Pulmonary artery endothelial cell (primary cell): ENCODE measurements at regions not wholly inside any gene's neighbourhood (a gene's known extent, or its start where the extent isn't known, plus 50 kb on each side); places are given as distances from the start of the nearest gene placed in this dataset.

Experiments
- DNase-seq: peaks from one replicate; pipeline ENCODE4 v3.0.0-alpha.2; 2011; ENCODE audit warnings: low read depth, low spot score

DNA sequence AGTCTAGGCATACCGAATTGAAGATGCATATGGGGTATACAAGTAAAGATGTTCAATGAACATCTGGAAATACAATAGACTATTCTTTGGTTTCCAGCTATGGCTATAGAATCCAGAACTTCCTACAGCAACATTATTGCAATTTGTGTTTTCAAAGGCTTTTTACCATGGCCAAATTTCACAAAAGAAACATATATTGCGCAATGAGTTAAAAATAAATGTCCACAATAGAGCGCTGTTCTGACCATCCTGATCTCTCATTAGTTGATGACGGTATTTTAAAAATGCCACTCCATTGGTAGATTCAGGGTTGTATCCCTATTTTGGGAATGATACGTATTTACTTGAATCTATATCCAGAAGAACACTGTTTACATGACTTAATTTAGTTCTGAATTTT is 139.2 kb downstream of the LINC00632 start:
- DNase-seq, result no peak

DNA sequence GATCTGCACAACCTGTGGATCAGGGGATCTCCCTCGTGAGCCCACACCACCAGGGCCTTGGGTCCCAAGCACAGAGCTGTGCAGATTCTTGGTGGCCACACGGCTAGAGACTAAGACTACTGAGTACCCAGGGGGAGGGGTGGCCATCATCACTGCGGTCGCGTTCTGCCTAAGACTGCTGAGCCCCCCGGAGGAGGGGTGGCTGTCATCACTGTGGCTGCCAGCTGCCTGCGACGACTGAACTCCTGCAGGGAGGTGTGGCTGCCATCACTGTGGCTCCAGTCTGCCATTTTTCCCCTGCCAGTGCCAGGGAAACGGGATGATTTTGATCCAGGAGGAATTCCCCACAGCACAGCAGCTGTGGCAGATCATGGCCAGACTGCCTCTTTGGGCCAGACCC is 141.7 kb upstream of the SPANXB1 start:
- DNase-seq, result no peak

DNA sequence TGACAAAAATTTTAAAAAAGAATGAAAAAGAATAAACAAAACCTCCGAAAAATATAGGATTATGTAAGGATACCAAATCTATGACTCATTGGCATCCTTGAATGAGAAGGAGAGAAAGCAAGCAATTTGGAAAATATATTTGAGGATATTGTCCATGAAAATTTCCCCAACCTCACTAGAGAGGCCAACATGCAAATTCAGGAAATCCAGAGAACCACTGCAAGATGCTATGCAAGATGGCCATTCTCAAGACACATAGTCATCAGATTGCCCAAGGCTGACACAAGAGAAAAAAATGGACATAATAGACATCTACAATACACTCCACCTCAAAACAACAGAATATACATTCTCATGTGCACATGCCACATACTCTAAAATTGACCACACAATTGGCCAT is 135.9 kb upstream of the SPANXB1 start:
- no peak for DNase-seq

DNA sequence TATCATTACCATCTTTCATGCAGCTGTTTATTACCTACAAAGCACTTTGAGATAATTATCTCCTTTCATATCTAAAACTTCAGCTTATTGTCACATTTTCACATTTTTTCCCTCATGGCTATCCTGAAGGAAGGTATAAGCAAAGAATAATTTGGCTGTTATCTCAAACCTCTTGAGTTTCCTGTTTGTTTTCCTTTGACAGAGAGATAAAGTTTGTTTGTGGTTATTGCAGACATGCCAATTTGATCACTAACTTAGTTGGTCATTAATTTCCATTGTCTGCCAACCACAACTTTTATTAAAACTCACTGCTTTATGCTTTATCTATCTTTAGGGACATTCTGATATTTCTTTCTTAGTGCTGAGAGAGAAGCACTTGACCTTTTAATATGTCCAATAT is 89.8 kb upstream of the SPANXB1 start:
- no peak for DNase-seq

DNA sequence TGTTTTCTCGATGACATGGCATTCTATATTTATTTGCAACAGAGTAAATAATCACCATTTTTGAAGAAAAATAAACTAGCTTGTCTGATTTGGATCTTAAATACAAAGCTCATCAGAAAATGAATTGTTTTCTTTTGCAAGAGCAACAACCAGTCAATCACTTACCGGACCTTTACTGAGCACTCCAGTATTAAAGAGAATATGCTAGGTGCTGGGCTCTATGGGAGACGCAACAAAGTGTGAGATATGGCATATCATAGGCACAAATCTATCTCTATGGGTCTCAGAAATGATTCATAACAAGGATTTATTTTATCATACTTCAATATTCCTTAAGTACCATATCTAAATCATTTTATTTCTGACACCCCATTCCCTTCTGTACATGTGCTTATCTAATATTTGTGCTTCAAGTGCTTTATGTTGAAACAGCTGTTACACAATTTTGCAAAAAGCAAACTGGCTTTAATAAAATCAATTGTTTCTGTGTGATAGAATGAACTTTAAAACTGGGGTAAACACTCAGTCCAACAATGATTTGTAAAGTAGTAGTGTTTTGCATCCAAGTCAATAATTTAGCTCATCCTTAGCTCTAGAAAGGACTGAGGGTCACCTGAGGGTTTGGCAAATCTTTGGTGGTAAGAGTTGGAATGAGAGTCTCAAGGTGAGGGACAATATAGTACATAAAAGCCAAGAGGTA is 88.4 kb upstream of the SPANXB1 start:
- no peak for DNase-seq

DNA sequence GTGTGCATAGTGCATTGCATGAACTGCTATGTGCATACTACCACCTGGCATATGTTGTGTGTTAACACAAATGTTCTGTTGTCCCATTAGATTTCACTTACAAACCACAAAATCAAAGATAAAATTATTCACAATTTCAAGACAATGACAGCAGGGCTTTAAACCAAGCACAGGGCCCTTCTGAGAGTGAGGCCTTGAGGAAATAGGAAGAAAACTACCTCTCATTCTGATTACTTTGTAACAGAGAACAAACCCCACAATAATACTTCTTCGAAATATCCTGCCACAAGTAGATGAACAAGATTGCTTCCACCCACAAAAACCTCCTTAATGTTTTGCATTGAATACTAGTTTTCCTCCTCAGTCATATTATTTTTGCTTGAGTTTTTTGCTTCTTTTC is 85.5 kb upstream of the SPANXB1 start:
- DNase-seq, result no peak

DNA sequence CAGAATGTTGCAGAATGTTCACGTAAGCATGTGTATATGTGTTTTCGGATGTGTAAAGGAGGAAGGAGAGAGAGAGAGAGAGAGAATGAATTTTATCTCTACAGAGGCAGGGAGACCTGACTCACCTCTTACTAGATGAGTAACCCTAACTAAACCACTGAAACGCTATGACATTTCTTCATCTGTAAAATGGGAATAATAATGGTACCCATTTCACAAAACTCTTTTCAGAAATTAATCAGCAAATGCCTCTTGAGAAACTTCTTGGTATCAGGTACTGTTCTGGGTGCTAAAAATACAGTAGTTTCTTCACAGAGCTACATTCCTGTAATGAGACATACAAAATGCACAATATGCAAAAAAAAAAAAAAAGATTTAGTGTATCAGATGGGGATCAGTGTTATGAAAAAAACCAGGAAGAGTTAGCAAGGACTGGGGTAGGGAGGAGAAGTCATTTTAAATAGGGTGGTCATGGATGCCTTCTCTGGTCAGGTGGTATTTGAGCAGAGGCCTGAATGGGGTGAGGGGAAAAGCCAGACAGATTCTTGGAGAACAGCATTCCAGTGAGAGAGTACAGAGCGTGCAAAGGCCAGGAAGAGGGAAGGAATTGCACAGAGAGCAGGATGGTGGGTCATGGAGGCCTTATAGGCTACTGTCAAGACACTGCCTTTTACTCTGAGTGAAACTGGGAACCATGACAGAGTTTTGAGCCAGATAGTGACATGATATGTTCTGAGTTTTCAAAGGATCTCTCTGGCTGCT is 84.9 kb upstream of the SPANXB1 start:
- DNase-seq, result no peak

DNA sequence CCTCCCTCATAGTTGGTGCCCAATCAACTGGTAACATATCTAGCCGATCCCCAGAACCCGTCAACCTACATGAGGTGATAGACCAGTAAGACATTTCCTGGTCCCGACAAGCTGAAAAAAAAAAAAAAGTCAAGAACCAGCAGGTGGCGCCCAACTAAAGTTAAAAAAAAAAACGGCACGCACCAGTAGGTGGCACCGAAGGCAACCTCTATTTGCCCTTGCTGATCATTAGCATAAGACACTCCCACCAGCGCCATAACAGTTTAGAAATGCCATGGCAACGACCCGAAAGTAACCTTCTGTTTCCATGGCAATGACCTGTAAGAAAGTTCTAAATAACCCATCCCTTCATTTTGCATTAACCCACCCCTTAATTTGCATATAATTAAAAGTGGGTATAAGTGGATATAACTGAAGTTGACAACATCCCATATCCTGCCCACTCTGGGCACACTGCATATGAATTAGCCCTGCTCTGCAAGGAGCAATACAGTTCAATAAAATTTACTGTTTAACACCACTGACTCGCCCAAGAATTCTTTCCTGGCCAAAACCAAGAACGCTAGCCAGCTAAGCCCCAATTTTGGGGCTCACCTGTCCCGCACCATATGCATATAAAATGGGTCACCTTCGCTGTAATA is 83.9 kb upstream of the SPANXB1 start:
- peak; percentile 43 for DNase-seq

DNA sequence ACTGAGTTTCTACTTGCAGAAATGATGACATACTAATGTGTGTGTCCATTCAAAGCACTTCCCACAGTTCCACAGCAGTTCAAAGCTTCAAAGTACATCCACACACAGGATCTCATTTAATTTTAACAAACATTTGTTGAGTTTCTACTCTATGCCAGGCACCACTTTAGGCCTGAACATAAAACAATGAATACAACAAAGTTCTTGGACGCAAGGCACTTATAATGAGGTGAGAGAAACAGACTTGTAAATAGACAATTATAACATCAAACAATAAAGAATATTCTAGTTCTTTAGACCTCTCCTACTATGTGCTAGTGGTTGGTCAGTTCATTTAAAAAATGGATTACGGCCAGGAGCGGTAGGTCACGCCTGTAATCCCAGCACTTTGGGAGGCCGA is 82.0 kb upstream of the SPANXB1 start:
- DNase-seq, result no peak

DNA sequence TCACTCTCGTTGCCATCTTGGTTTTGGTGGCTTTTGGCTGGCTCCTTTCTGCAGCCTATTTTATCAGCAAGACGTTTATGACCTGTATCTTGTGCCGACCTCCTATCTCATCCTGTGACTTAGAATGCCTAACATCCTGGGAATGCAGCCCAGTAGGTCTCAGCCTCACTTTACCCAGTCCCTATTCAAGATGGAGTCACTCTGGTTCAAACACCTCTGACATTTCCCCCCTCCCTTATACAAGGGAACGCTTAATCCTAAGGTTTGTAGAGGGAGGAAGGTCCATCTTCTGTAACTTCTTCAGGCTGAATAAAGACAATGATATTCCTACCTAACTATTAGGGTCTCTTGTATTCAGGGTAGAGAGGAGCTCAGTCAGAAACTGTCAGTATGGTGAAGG is 79.3 kb upstream of the SPANXB1 start:
- DNase-seq, result no peak

DNA sequence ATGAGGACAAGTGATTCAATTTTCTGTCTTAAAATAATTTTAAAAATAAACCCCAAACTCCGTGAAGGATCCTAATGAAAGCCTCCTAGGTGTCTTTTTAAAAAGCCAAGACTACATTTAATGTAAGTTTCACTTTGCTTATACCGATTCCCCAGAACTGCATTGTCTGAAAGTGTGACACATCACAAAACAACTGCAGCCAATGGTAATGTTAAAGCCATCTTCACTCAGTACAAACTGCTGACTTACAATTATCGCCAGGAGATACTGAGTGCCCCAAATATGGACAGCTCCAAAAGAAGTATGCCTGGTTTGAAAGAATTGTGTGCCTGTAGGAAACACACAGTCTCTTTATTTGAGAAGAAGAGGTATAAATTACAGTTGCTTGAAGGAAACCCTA is 73.7 kb upstream of the SPANXB1 start:
- no peak for DNase-seq

DNA sequence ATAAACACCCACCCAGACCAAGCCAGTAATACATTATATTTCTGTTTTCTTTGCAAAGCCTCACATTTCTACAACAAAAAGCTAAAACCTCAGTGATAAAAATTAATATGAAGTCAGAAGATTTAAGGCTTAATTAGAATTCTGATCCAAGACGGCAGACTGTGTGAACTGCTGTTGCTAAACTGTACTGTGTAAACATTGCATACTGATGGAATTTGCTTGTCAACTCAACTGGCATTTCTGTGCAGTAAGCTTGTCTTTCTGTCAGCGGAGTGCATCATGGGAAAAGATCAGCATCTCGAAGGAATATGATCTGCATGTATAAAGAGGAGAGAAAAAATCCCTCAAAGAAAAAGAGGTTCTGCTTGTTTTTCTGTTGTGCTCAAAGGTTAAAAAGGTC is 69.4 kb upstream of the SPANXB1 start:
- no peak for DNase-seq

DNA sequence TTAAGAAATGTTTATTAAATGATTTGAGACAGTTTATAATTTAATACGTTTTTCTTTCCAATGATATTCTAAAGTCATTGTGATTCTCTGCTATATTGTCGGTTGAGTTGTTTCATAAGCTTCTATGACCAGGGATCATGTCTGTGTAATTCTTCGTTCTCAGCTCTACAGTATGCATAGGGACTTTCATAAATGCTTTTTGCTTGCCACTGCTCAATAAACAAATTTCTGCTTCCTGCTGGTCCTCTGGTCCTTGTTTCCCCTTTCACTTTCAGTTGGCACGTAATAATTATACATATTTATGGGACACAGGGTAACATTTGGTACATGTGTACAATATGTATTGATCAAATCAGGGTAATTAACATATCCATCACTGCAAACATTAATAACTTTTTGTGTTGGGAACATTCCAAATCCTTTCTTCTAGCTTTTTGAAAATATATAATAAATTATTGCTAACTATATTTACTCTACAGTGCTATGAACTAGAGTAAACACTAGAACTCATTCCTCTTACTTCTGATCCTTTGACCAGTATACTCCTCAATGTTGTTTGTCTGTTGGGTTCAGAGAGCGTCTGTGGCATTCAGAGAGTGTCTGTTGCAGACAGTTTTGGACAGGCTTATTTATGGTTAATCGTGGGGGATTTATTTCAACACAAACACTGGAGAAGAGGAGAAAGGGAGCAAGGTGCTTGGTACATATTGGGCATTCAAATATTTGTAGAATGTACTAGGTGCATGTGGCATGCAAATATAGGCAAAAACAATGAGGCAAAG is 68.3 kb upstream of the SPANXB1 start:
- no peak for DNase-seq

DNA sequence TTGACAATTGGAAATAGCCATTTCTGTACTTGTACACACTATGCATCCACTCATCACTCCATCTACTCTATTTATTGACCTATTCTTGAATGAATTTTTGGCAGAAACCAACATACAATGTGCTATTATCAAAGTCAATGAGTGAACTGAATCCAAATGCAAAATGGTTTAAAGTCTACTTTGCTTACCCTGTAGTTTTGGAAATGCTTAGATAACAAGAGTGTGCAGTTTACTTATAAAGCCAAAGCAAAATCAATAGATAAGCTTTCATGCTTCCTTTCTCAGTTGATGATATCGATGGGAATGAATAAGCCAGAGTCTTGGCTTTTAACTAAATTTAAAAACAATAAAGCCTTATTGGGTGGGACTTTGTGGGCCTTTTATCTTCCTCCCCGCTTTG is 58.9 kb upstream of the SPANXB1 start:
- DNase-seq, result no peak

DNA sequence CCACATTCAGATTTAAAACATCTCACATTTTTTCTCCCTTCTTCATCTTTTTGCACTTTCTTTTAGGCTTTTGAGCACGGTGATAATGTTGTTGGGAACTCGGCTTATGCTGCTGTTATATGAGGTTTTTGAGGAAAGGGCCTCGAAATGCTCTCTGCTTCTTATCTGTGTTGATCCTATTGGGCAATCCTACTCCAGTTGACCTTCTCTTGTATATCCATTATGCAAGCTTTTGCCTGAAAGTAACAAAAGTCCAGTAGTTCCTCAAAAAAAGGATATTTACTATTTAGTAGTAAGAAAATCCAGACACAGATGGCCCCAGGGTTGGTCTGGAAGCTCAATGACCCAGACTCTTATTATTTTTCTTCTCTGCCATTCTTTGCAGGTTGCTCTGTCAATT is 57.7 kb upstream of the SPANXB1 start:
- DNase-seq, result no peak

DNA sequence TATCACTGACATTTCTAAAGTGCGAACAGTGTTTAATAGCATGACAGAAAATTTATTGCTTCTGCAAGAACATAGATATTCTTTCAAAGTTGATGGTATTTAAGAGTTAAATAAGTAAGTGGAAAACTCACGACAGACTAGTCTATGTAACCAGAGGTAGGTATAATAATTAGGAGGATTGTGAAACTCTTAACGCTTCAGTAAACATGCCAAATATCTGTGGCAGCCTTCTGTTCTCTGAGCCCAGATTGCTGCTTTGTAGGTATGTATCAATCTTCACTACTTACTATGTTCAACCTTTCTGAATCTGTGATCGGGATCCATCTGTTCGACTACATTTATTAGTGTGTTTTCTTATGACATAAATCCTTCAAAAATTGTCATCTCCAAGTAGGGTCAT is 53.6 kb upstream of the SPANXB1 start:
- no peak for DNase-seq

DNA sequence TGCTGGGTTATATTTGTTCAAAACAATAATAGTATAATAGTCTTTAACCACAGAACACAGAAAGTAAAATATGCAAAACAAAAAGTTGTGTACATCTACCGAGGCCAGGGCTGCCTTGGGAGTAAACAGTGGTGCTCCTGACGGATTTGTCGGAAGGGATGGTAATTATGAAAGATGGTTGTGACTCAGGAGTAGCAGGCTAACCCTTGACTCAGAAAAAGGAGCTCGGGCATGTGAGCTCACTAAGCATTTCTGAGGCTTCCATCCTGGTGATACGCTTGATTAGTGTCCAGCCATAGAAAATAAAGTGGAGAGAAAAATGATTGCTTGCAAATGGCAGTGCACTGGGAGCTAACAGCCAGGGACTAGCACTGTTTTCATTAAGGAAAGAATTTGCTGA is 53.2 kb upstream of the SPANXB1 start:
- DNase-seq, result no peak
